WTC11 (cell line): ENCODE measurements at regions not wholly inside any gene's neighbourhood (a gene's known extent, or its start where the extent isn't known, plus 50 kb on each side); places are given as distances from the start of the nearest gene placed in this dataset.
A peak's percentile ranks its signal among the peaks of the same experiment; 100 is the strongest.

Experiments used
- ATAC-seq: fragments of 200-7000 bp; cut with Tn5 transposase; 2 replicates; pipeline ENCODE4 v1.10.0; 2021; ENCODE audit warnings: mild to moderate bottlenecking, moderate library complexity
- CTCF ChIA-PET: fragments of 300-600 bp; sonication (Branson Sonifier 250); formaldehyde crosslinking; loops from one replicate; lab custom pipeline; 2021; ENCODE audit warnings: antibody characterized with exemption; lab: Charles Lee
- POLR2A ChIA-PET: fragments of 350-600 bp; sonication (Branson Sonifier 250); formaldehyde crosslinking; loops from one replicate; lab custom pipeline; 2021; ENCODE audit warnings: antibody characterized with exemption; lab: Charles Lee
- DNase-seq: peaks from one replicate; pipeline ENCODE4 v3.0.0; 2021; ENCODE audit warnings: low spot score
- H3K27ac Mint-ChIP-seq: 2 replicates; pipeline ENCODE4 v1.8.0; 2021; ENCODE audit warnings: mixed read lengths
- H3K27me3 Mint-ChIP-seq: 2 replicates; pipeline ENCODE4 v1.8.0; 2021; ENCODE audit warnings: low read depth, mild to moderate bottlenecking, moderate library complexity, mixed read lengths
- H3K36me3 Mint-ChIP-seq: 2 replicates; pipeline ENCODE4 v1.8.0; 2021; ENCODE audit warnings: mixed read lengths
- H3K4me1 Mint-ChIP-seq: 2 replicates; pipeline ENCODE4 v1.8.0; 2022; ENCODE audit warnings: mixed read lengths
- H3K4me3 Mint-ChIP-seq: 2 replicates; pipeline ENCODE4 v1.8.0; 2021; ENCODE audit warnings: mild to moderate bottlenecking, moderate library complexity, mixed read lengths
- H3K9me3 Mint-ChIP-seq: 2 replicates; pipeline ENCODE4 v1.8.0; 2021; ENCODE audit warnings: mixed read lengths
- ELF4 ChIP-seq: sonication (generic); formaldehyde crosslinking; IDR thresholded peaks from 2 replicates; pipeline ENCODE4 v1.8.1; 2022; ENCODE audit warnings: low read depth, mild to moderate bottlenecking, moderate library complexity, missing genetic modification reagents
- HMGA2 ChIP-seq: fragments of 250-450 bp; sonication (Bioruptor Pico); IDR thresholded peaks from 2 replicates; pipeline ENCODE4 v1.4.0; 2021; ENCODE audit warnings: mild to moderate bottlenecking, moderate library complexity
- NFE2L1 ChIP-seq: sonication (generic); formaldehyde crosslinking; IDR thresholded peaks from 2 replicates; pipeline ENCODE4 v1.8.1; 2023; ENCODE audit warnings: missing genetic modification reagents
- NR1H2 ChIP-seq: sonication (generic); formaldehyde crosslinking; IDR thresholded peaks from 2 replicates; pipeline ENCODE4 v1.9.0; 2021; ENCODE audit warnings: mild to moderate bottlenecking, moderate library complexity, missing genetic modification reagents
- NR2C2 ChIP-seq: sonication (generic); formaldehyde crosslinking; IDR thresholded peaks from 2 replicates; pipeline ENCODE4 v1.8.0; 2022; ENCODE audit warnings: mild to moderate bottlenecking, missing genetic modification reagents
- OVOL2 ChIP-seq: fragments of 250-450 bp; sonication (Bioruptor Pico); IDR thresholded peaks from 2 replicates; pipeline ENCODE4 v1.9.0; 2021; ENCODE audit warnings: mild to moderate bottlenecking, borderline replicate concordance
- PRDM15 ChIP-seq: sonication (generic); formaldehyde crosslinking; IDR thresholded peaks from 2 replicates; pipeline ENCODE4 v1.8.0; 2022; ENCODE audit warnings: missing genetic modification reagents
- STAT6 ChIP-seq: sonication (generic); formaldehyde crosslinking; conservative IDR thresholded peaks from 2 replicates; pipeline ENCODE4 v1.8.1; 2023; ENCODE audit warnings: mild to moderate bottlenecking, low read depth, missing genetic modification reagents, moderate library complexity
- ZMAT4 ChIP-seq: fragments of 250-450 bp; sonication (Bioruptor Pico); IDR thresholded peaks from 2 replicates; pipeline ENCODE4 v1.9.0; 2021; ENCODE audit warnings: mild to moderate bottlenecking
- ZNF121 ChIP-seq: sonication (generic); formaldehyde crosslinking; IDR thresholded peaks from 2 replicates; pipeline ENCODE4 v1.8.0; 2023; ENCODE audit warnings: missing genetic modification reagents
- ZNF232 ChIP-seq: sonication (generic); formaldehyde crosslinking; IDR thresholded peaks from 2 replicates; pipeline ENCODE4 v1.8.0; 2022; ENCODE audit warnings: mild to moderate bottlenecking, missing genetic modification reagents
- ZNF281 ChIP-seq: sonication (generic); formaldehyde crosslinking; IDR thresholded peaks from 2 replicates; pipeline ENCODE4 v1.8.0; 2023; ENCODE audit warnings: mild to moderate bottlenecking, missing genetic modification reagents
- ZNF416 ChIP-seq: fragments of 250-450 bp; sonication (Bioruptor Pico); IDR thresholded peaks from 2 replicates; pipeline ENCODE4 v1.9.0; 2021; ENCODE audit warnings: mild to moderate bottlenecking, inconsistent platforms
- ZNF532 ChIP-seq: fragments of 250-450 bp; sonication (Bioruptor Pico); IDR thresholded peaks from 2 replicates; pipeline ENCODE4 v1.9.0; 2021; ENCODE audit warnings: mild to moderate bottlenecking, borderline replicate concordance

GRCh38 chr10:113305871-113306270 is 247.0 kb upstream of the HABP2 start (continued):
- TF ChIP-seq ZNF532 = no peak
- TF ChIP-seq HMGA2 (CRISPR knock-in tag) = no peak
- TF ChIP-seq ZNF232 (CRISPR knock-in tag) = no peak

GRCh38 chr10:113309791-113310190 is 243.1 kb upstream of the HABP2 start:
- H3K36me3 Mint-ChIP-seq = no peaks in the 10 kb centered on the region
- POLR2A ChIA-PET = no interaction called here
- no peak for TF ChIP-seq PRDM15 (CRISPR knock-in tag)
- no peak for TF ChIP-seq STAT6 (CRISPR knock-in tag)
- no peak for TF ChIP-seq ZMAT4 (CRISPR knock-in tag)
- no peak for TF ChIP-seq ZNF281 (CRISPR knock-in tag)
- H3K9me3 Mint-ChIP-seq = peaks cover 9% of the 10 kb centered on the region; the same call in 1 of the 2 replicates
- no peak overlapping the region for H3K27ac Mint-ChIP-seq
- DNase-seq (no peak), ATAC-seq (peak; percentile 75)
- CTCF ChIA-PET = interaction anchor here (1.7 kb wide), 1 partner anchor 8 kb away, joined by 15 read pairs; no protein-coding TSS in a partner anchor
- H3K4me3 Mint-ChIP-seq = no peak overlapping the region
- no peaks in the 10 kb centered on the region; the same call in 1 of the 2 replicates for H3K27me3 Mint-ChIP-seq
- H3K4me1 Mint-ChIP-seq = peaks cover 6% of the 10 kb centered on the region; the same call in 1 of the 2 replicates

- Mint-ChIP-seq H3K27ac (no peak overlapping the region), H3K9me3 (peaks cover 9% of the 10 kb centered on the region; the same call in 1 of the 2 replicates), H3K4me1 (peaks cover 6% of the 10 kb centered on the region; the same call in 1 of the 2 replicates), H3K27me3 (no peaks in the 10 kb centered on the region; the same call in 1 of the 2 replicates), H3K36me3 (no peaks in the 10 kb centered on the region), H3K4me3 (no peak overlapping the region)
- TF ChIP-seq NR1H2 (CRISPR knock-in tag) = no peak
- no peak for TF ChIP-seq OVOL2
- no peak for TF ChIP-seq NR2C2 (CRISPR knock-in tag)
- TF ChIP-seq NFE2L1 = no peak
- no peak for TF ChIP-seq ELF4 (CRISPR knock-in tag)
- TF ChIP-seq STAT6 (CRISPR knock-in tag) = no peak
- TF ChIP-seq ZNF121 (CRISPR knock-in tag) = no peak
- TF ChIP-seq ZNF416 (CRISPR knock-in tag) = no peak
- DNase-seq (no peak), ATAC-seq (no peak)
- POLR2A ChIA-PET = no interaction called here
- CTCF ChIA-PET = interaction anchor here (1.7 kb wide), 1 partner anchor 9 kb away, joined by 15 read pairs; no protein-coding TSS in a partner anchor
Observed at GRCh38 chr10:113310347-113310746, 242.5 kb upstream of the HABP2 start.
